ENCODE measurements at regions not wholly inside any gene's neighbourhood (a gene's known extent, or its start where the extent isn't known, plus 50 kb on each side); places are given as distances from the start of the nearest gene placed in this dataset.

DNA sequence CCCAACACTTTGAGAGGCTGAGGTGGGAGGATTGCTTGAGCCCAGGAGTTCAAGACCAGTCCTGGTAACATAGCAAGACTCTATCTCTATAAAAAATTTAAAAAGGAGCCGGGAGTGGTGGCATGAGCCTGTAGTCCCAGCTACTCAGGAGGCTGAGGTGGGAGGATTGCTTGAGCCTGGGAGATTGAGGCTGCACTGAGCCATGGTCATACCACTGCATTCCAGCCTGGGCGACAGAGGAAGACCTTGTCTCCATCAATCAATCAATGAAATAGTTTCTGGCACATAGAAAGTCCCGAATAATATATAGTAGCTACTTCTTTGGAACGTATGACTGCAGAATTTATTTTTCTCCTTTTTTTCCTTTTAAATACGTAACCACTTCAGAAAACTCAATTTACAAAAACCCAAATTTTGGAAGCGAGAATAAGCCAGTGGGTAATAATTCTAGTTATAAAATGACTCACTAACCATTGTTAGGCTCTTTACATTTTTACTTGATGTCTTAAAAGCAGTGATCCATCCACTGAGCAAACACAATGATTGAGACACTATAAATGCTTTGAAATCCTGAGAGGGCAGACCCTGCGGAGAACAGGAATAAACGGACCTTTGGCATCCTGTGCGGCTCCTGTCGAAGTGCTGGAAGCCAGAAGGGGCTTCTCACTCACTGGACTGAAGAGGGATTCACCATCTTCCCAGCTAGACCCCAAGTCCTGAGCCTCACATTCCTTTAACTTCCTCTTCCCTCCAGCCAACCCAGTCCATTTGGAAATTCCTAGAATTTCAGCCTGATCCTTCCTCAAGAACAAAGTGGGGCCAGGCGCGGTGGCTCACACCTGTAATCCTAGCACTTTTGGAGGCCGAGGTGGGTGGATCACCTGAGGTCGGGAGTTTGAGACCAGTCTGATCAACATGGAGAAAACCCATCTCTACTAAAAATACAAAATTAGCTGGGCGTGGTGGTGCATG is 68.4 kb upstream of the MFGE8 start:
- no peak for ATAC-seq
- TF ChIP-seq ZFP30 (CRISPR knock-in tag; IDR thresholded peaks at IDR 0.05) (no peak), ISL1 (CRISPR knock-in tag; IDR thresholded peaks at IDR 0.05) (peak; percentile 45), PPARA (CRISPR knock-in tag; IDR thresholded peaks at IDR 0.05; ENCODE audit: borderline replicate concordance) (no peak), CSDC2 (CRISPR knock-in tag; IDR thresholded peaks at IDR 0.05) (no peak), ZNF70 (CRISPR knock-in tag; IDR thresholded peaks at IDR 0.05) (no peak), ESRRG (CRISPR knock-in tag; IDR thresholded peaks at IDR 0.05) (no peak)

DNA sequence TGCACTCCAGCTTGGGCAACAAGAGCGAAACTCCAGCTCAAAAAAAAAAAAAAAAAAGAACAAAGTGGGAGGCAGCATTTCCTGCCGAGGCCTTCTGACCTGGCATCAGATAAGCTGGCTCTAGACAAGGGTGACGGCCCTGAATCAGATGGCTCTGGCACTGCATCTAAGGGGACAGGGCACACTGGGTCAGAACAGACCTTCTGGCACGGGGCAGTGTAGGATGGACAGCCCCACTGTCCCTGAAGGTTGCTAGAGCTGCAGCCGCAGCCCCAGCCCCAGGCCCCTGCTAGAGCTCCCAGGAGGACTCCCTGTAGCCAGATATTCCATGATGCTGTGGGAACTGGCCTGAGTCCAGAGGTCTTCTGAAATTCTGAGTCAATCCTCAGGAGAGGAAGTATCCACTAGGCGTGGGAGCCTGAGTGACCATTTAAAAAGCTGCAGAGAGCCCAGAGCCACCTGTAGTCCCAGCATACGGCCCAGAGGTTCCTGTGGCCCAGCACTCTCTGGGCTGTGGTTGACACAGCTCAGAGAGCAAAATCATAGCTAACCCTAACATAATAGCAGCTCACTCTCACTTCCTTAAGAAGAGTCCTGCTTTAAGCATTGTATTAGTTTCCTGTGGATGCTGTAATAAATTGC is 69.2 kb upstream of the MFGE8 start:
- TF ChIP-seq ESRRG (CRISPR knock-in tag; IDR thresholded peaks at IDR 0.05) = no peak
- peak; percentile 71 for ATAC-seq

DNA sequence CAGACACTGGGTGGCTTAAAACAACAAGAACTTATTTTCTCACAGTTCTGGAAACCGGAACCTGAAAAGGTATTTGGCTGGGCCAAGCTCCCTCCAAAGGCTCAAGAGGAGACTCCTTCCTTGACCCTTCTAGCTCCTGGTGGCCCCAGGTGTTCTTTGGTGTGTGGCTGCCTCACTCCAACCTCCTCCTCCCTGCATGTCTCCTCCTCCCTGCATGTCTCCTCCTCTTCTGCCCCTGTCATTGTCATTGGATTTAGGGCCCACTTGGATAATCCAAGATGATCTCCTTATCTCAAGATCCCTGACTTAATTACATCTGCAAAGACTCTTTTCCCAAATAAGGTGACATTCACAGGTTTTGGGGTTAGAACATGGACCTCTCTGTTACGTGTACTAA is 69.8 kb upstream of the MFGE8 start:
- TF ChIP-seq, protein P1, sequence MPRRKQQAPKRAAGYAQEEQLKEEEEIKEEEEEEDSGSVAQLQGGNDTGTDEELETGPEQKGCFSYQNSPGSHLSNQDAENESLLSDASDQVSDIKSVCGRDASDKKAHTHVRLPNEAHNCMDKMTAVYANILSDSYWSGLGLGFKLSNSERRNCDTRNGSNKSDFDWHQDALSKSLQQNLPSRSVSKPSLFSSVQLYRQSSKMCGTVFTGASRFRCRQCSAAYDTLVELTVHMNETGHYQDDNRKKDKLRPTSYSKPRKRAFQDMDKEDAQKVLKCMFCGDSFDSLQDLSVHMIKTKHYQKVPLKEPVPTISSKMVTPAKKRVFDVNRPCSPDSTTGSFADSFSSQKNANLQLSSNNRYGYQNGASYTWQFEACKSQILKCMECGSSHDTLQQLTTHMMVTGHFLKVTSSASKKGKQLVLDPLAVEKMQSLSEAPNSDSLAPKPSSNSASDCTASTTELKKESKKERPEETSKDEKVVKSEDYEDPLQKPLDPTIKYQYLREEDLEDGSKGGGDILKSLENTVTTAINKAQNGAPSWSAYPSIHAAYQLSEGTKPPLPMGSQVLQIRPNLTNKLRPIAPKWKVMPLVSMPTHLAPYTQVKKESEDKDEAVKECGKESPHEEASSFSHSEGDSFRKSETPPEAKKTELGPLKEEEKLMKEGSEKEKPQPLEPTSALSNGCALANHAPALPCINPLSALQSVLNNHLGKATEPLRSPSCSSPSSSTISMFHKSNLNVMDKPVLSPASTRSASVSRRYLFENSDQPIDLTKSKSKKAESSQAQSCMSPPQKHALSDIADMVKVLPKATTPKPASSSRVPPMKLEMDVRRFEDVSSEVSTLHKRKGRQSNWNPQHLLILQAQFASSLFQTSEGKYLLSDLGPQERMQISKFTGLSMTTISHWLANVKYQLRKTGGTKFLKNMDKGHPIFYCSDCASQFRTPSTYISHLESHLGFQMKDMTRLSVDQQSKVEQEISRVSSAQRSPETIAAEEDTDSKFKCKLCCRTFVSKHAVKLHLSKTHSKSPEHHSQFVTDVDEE (CRISPR knock-in tag; IDR thresholded peaks at IDR 0.05) = no peak
- no peak for TF ChIP-seq ZC3H10 (CRISPR knock-in tag; IDR thresholded peaks at IDR 0.05)
- no peak for TF ChIP-seq BACH2 (CRISPR knock-in tag; IDR thresholded peaks at IDR 0.05; ENCODE audit: borderline replicate concordance)
- TF ChIP-seq, protein P2, sequence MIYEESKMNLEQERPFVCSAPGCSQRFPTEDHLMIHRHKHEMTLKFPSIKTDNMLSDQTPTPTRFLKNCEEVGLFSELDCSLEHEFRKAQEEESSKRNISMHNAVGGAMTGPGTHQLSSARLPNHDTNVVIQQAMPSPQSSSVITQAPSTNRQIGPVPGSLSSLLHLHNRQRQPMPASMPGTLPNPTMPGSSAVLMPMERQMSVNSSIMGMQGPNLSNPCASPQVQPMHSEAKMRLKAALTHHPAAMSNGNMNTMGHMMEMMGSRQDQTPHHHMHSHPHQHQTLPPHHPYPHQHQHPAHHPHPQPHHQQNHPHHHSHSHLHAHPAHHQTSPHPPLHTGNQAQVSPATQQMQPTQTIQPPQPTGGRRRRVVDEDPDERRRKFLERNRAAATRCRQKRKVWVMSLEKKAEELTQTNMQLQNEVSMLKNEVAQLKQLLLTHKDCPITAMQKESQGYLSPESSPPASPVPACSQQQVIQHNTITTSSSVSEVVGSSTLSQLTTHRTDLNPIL (CRISPR knock-in tag; IDR thresholded peaks at IDR 0.05; ENCODE audit: low read depth) = no peak
- TF ChIP-seq TCF4 (CRISPR knock-in tag; IDR thresholded peaks at IDR 0.05; ENCODE audit: borderline replicate concordance) = no peak
- TF ChIP-seq ZNF565 (CRISPR knock-in tag; conservative IDR thresholded peaks at IDR 0.05; ENCODE audit: low read depth) = no peak
- no peak for TF ChIP-seq RARB (CRISPR knock-in tag; IDR thresholded peaks at IDR 0.05)
- ATAC-seq = no peak

DNA sequence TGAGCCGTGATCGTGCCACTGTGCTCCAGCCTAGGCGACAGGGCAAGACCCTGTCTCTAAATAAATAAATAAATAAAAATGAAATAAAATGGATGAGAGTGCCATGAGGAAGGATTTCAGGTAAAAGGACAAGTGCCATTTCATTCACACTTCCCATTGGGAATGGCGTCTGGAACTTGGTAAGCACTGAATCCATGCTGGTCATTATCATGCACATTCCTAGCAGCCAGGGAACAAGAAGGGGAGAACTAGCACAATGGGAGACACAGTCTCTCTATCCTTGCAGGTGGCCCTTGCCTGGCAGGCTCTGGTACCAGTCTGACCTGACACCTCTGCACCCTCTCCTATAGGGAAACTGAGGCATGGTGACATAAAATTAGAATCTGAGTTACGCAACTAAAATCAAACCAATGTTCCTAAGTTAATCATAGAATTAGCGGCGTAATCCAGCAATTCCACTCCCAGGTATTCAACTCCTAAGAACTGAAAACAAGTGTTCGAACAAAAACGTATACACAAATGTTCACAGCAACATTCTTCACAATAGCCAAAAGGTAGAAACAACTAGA is 70.8 kb upstream of the MFGE8 start:
- no peak for ATAC-seq
- no peak for TF ChIP-seq ZNF70 (CRISPR knock-in tag; IDR thresholded peaks at IDR 0.05)
- no peak for TF ChIP-seq CSDC2 (CRISPR knock-in tag; IDR thresholded peaks at IDR 0.05)
- TF ChIP-seq, protein P3, sequence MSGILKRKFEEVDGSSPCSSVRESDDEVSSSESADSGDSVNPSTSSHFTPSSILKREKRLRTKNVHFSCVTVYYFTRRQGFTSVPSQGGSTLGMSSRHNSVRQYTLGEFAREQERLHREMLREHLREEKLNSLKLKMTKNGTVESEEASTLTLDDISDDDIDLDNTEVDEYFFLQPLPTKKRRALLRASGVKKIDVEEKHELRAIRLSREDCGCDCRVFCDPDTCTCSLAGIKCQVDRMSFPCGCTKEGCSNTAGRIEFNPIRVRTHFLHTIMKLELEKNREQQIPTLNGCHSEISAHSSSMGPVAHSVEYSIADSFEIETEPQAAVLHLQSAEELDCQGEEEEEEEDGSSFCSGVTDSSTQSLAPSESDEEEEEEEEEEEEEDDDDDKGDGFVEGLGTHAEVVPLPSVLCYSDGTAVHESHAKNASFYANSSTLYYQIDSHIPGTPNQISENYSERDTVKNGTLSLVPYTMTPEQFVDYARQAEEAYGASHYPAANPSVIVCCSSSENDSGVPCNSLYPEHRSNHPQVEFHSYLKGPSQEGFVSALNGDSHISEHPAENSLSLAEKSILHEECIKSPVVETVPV (CRISPR knock-in tag; IDR thresholded peaks at IDR 0.05) = no peak

DNA sequence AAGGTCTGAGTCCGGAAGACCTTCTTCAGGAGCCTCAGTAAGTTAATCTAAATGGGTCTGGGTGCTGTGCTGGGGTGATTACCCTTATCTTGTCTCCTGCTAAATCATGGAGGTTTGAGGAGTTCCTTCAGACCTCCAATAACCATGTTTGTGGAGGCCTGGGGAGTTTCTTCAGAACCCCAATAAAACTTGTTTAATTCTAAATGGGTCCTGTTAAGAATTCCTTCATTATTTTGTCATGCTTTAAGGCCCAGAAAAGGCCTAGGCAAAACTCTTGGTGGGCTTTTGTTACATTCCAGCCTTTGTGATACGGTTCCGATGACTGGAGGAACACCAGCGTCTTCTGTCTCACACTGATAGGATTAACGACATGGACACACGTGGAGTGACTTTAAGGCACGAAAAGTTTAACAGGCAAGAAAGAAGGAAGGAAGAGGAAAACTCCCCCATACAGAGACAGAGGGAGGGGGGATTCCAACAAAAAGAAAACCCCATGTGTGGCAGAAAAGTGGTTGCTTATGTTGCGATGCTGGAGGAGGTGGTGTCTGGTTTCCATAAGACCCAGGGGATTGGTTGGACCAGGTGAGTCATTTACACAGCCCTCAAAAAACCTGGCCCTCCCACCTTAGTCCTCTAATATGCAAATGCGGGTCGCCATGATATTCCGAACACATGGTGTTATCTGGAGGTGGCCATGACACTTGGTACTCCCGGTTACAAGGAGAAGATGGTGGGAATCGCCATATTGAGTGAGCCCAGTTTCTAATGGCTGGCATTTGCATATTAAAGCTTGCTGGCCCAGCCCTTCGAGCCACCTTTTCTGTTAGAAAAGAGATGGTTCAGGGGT is 72.6 kb upstream of the MFGE8 start:
- ATAC-seq = no peak
- TF ChIP-seq ESRRG (CRISPR knock-in tag; IDR thresholded peaks at IDR 0.05) (no peak), OSR1 (CRISPR knock-in tag; IDR thresholded peaks at IDR 0.05) (no peak), TCF4 (CRISPR knock-in tag; IDR thresholded peaks at IDR 0.05; ENCODE audit: borderline replicate concordance) (no peak), TOX (CRISPR knock-in tag; IDR thresholded peaks at IDR 0.05; ENCODE audit: borderline replicate concordance) (no peak), BACH2 (CRISPR knock-in tag; IDR thresholded peaks at IDR 0.05; ENCODE audit: borderline replicate concordance) (no peak), ISL1 (CRISPR knock-in tag; IDR thresholded peaks at IDR 0.05) (no peak), SNAI2 (CRISPR knock-in tag; IDR thresholded peaks at IDR 0.05) (no peak), GLIS3 (CRISPR knock-in tag; IDR thresholded peaks at IDR 0.05) (no peak), ZNF8 (CRISPR knock-in tag; IDR thresholded peaks at IDR 0.05) (no peak)
- TF ChIP-seq, protein P4, sequence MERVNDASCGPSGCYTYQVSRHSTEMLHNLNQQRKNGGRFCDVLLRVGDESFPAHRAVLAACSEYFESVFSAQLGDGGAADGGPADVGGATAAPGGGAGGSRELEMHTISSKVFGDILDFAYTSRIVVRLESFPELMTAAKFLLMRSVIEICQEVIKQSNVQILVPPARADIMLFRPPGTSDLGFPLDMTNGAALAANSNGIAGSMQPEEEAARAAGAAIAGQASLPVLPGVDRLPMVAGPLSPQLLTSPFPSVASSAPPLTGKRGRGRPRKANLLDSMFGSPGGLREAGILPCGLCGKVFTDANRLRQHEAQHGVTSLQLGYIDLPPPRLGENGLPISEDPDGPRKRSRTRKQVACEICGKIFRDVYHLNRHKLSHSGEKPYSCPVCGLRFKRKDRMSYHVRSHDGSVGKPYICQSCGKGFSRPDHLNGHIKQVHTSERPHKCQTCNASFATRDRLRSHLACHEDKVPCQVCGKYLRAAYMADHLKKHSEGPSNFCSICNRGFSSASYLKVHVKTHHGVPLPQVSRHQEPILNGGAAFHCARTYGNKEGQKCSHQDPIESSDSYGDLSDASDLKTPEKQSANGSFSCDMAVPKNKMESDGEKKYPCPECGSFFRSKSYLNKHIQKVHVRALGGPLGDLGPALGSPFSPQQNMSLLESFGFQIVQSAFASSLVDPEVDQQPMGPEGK (CRISPR knock-in tag; IDR thresholded peaks at IDR 0.05; ENCODE audit: borderline replicate concordance) = no peak
- TF ChIP-seq, protein P2 (CRISPR knock-in tag; IDR thresholded peaks at IDR 0.05; ENCODE audit: low read depth) = no peak
